ENCODE measurements at regions not wholly inside any gene's neighbourhood (a gene's known extent, or its start where the extent isn't known, plus 50 kb on each side); places are given as distances from the start of the nearest gene placed in this dataset.
"Not testable (repeated sequence)": the region's sequence is repeated elsewhere in the genome, so short reads cannot be mapped to it uniquely, and the experiment has no call there.

DNA sequence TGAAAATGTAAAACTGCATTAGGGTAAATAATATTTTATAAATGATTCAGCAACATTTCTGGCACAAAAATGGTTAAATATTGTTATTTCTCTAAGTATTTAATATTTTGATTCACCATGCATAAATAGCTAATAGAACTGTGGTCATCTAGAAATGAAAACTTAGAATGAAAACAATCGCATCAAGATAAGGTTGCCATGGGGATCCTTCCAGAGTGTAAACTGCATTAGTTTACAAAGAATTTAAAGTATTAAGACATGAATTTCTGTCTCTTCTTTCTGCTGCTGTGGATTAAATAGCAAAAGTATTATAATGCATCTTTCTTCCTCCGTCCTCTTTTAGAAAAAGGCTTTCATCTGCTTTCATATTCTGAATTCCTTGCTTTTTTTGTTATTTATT is 1064.6 kb upstream of the SLIT2 start:
- H3K4me1 ChIP-seq (ENCODE audit: control insufficient read depth, insufficient read depth, low read length): no peaks in the 10 kb centered on the region
- DNase-seq (ENCODE audit: low read depth): peak; percentile 4

GRCh38 chr4:19181631-19182030 is 1070.1 kb upstream of the SLIT2 start:
- not testable (repeated sequence) for H3K4me1 ChIP-seq (ENCODE audit: control insufficient read depth, insufficient read depth, low read length); H3K9me3 ChIP-seq (ENCODE audit: control insufficient read depth, low read length); H3K4me3 ChIP-seq (ENCODE audit: low read length); H3K36me3 ChIP-seq (ENCODE audit: control insufficient read depth, insufficient read depth, low read length, severe bottlenecking); H3K27me3 ChIP-seq (replicated peaks; ENCODE audit: control insufficient read depth, insufficient read depth, low read length); H3K9ac ChIP-seq (ENCODE audit: low read length); DNase-seq (ENCODE audit: low read depth)

More for the DNA sequence above, 1064.6 kb upstream of the SLIT2 start:
- Histone ChIP-seq H3K27me3 (replicated peaks; ENCODE audit: control insufficient read depth, insufficient read depth, low read length) (no peaks in the 10 kb centered on the region), H3K36me3 (ENCODE audit: control insufficient read depth, insufficient read depth, low read length, severe bottlenecking) (no peaks in the 10 kb centered on the region), H3K9ac (ENCODE audit: low read length) (no peak overlapping the region), H3K4me3 (ENCODE audit: low read length) (no peak overlapping the region), H3K9me3 (ENCODE audit: control insufficient read depth, low read length) (no peaks in the 10 kb centered on the region)

GRCh38 chr4:19178835-19179234 is 1072.9 kb upstream of the SLIT2 start:
- Histone ChIP-seq H3K27me3 (replicated peaks; ENCODE audit: control insufficient read depth, insufficient read depth, low read length) (no peaks in the 10 kb centered on the region), H3K36me3 (ENCODE audit: control insufficient read depth, insufficient read depth, low read length, severe bottlenecking) (no peaks in the 10 kb centered on the region), H3K9ac (ENCODE audit: low read length) (no peak overlapping the region), H3K4me3 (ENCODE audit: low read length) (no peak overlapping the region), H3K9me3 (ENCODE audit: control insufficient read depth, low read length) (no peaks in the 10 kb centered on the region), H3K4me1 (ENCODE audit: control insufficient read depth, insufficient read depth, low read length) (no peaks in the 10 kb centered on the region)
- no peak for DNase-seq (ENCODE audit: low read depth)

GRCh38 chr4:19177616-19178015 is 1074.1 kb upstream of the SLIT2 start:
- H3K36me3 ChIP-seq (ENCODE audit: control insufficient read depth, insufficient read depth, low read length, severe bottlenecking): no peaks in the 10 kb centered on the region
- no peaks in the 10 kb centered on the region for H3K4me1 ChIP-seq (ENCODE audit: control insufficient read depth, insufficient read depth, low read length)
- DNase-seq (ENCODE audit: low read depth): no peak
- no peaks in the 10 kb centered on the region for H3K9me3 ChIP-seq (ENCODE audit: control insufficient read depth, low read length)
- H3K27me3 ChIP-seq (replicated peaks; ENCODE audit: control insufficient read depth, insufficient read depth, low read length): no peaks in the 10 kb centered on the region
- H3K4me3 ChIP-seq (ENCODE audit: low read length): no peak overlapping the region
- H3K9ac ChIP-seq (ENCODE audit: low read length): no peak overlapping the region

GRCh38 chr4:19171832-19172231 is 1079.9 kb upstream of the SLIT2 start:
- Histone ChIP-seq H3K36me3 (ENCODE audit: control insufficient read depth, insufficient read depth, low read length, severe bottlenecking) (no peaks in the 10 kb centered on the region), H3K4me1 (ENCODE audit: control insufficient read depth, insufficient read depth, low read length) (no peaks in the 10 kb centered on the region), H3K9me3 (ENCODE audit: control insufficient read depth, low read length) (no peaks in the 10 kb centered on the region), H3K9ac (ENCODE audit: low read length) (no peak overlapping the region), H3K4me3 (ENCODE audit: low read length) (no peak overlapping the region), H3K27me3 (replicated peaks; ENCODE audit: control insufficient read depth, insufficient read depth, low read length) (no peaks in the 10 kb centered on the region)
- no peak for DNase-seq (ENCODE audit: low read depth)

DNA sequence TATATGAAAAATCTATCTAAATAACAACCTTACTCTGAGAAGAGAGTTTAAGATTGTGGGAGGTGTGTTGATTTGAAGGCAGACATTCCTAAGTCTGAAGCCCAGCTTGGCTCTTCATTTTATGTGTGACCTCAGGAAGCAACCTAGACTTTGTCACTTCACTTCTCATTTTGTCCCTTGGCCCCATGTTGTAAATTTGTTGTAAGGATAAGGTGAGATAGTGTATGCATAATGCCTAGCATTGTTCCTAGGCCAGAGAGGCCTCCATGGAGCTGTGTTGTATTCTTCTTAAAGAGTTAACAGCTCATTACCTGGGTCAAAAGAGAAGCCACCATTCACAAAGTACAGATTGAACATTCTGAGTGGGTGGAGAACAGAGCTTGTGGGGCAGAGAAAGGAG is 1084.4 kb upstream of the SLIT2 start:
- no peaks in the 10 kb centered on the region for H3K4me1 ChIP-seq (ENCODE audit: control insufficient read depth, insufficient read depth, low read length)
- no peaks in the 10 kb centered on the region for H3K27me3 ChIP-seq (replicated peaks; ENCODE audit: control insufficient read depth, insufficient read depth, low read length)
- no peak overlapping the region for H3K9ac ChIP-seq (ENCODE audit: low read length)
- H3K4me3 ChIP-seq (ENCODE audit: low read length): no peak overlapping the region
- no peaks in the 10 kb centered on the region for H3K36me3 ChIP-seq (ENCODE audit: control insufficient read depth, insufficient read depth, low read length, severe bottlenecking)
- no peaks in the 10 kb centered on the region for H3K9me3 ChIP-seq (ENCODE audit: control insufficient read depth, low read length)
- no peak for DNase-seq (ENCODE audit: low read depth)

DNA sequence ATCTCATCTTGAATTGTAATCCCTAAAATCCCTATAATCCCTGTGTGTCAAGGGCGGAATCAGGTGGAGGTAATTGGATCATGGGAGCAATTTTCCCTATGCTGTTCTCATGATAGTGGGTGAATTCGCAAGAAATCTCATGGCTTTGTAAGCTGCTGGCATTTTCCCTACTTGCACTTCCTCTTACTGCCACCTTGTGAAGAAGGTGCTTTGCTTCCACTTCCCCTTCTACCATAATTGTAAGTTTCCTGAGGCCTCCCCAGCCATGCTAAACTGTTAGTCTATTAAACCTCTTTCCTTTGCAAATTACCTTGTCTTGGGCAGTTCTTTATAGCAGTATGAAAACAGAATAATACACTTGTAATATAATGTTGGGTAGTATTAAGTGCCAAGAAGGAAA is 1087.4 kb upstream of the SLIT2 start:
- Histone ChIP-seq H3K4me1 (ENCODE audit: control insufficient read depth, insufficient read depth, low read length) (no peaks in the 10 kb centered on the region), H3K36me3 (ENCODE audit: control insufficient read depth, insufficient read depth, low read length, severe bottlenecking) (no peaks in the 10 kb centered on the region), H3K9me3 (ENCODE audit: control insufficient read depth, low read length) (no peaks in the 10 kb centered on the region), H3K27me3 (replicated peaks; ENCODE audit: control insufficient read depth, insufficient read depth, low read length) (no peaks in the 10 kb centered on the region), H3K9ac (ENCODE audit: low read length) (no peak overlapping the region), H3K4me3 (ENCODE audit: low read length) (no peak overlapping the region)
- no peak for DNase-seq (ENCODE audit: low read depth)

DNA sequence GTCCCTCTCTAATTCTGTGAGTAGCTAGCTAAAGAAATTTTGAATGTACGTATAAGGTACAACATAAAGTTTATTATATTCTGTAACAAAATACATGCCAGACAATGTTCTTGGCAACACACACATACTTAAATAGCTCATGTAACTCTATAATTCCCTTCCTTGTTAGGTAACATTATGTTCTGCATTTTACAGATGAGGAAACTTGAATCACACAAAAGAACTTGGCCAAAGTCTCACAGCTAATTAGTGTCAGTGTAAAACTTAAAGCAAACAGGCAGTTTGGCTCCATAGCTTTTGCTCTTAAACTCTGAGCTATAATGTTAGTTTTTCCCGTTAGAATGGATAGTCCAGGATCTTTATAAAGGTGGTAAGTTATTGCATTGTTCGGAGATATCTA is 1091.8 kb upstream of the SLIT2 start:
- Histone ChIP-seq H3K9me3 (ENCODE audit: control insufficient read depth, low read length) (peaks cover 11% of the 10 kb centered on the region), H3K4me3 (ENCODE audit: low read length) (no peak overlapping the region), H3K4me1 (ENCODE audit: control insufficient read depth, insufficient read depth, low read length) (no peaks in the 10 kb centered on the region), H3K36me3 (ENCODE audit: control insufficient read depth, insufficient read depth, low read length, severe bottlenecking) (no peaks in the 10 kb centered on the region), H3K27me3 (replicated peaks; ENCODE audit: control insufficient read depth, insufficient read depth, low read length) (no peaks in the 10 kb centered on the region), H3K9ac (ENCODE audit: low read length) (no peak overlapping the region)
- no peak for DNase-seq (ENCODE audit: low read depth)

DNA sequence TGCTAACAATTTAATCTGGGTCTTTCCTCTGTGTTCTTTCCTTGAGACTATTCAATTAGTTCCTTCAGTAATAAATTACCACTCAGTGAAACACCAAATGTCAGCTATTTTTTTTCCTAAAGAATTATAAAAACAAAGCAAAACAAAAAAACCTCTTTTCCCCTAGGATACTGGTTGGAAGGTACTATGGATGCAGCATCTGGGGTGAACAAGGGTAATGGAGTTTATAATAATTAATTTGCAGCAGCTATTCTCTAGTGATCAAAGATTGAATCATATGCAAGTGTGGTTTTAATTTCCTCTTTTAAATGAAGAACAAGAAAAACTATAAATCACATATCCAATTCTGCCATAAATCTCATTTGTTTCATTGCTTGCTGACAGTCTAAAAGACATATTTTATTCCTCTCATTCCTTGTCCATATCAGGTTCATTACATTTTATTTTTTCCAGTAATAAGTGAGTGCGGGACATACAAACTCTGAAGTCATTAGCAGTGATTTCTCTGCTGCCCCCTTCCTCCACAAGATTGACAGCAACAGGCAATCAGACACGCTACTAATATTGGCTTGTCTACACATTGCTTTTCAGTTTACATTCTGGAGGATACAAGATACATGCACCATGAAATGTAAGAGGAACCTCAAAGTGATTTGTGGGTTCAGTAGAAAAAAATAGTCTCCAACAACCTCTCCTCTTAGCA is 1093.4 kb upstream of the SLIT2 start:
- no peaks in the 10 kb centered on the region for H3K4me1 ChIP-seq (ENCODE audit: control insufficient read depth, insufficient read depth, low read length)
- no peak for DNase-seq (ENCODE audit: low read depth)
- no peak overlapping the region for H3K9ac ChIP-seq (ENCODE audit: low read length)
- H3K36me3 ChIP-seq (ENCODE audit: control insufficient read depth, insufficient read depth, low read length, severe bottlenecking): no peaks in the 10 kb centered on the region
- H3K4me3 ChIP-seq (ENCODE audit: low read length): no peak overlapping the region
- H3K27me3 ChIP-seq (replicated peaks; ENCODE audit: control insufficient read depth, insufficient read depth, low read length): no peaks in the 10 kb centered on the region
- H3K9me3 ChIP-seq (ENCODE audit: control insufficient read depth, low read length): peaks cover 11% of the 10 kb centered on the region

GRCh38 chr4:19156786-19157185 is 1094.9 kb upstream of the SLIT2 start:
- H3K27me3 ChIP-seq (replicated peaks; ENCODE audit: control insufficient read depth, insufficient read depth, low read length): no peaks in the 10 kb centered on the region
- H3K4me1 ChIP-seq (ENCODE audit: control insufficient read depth, insufficient read depth, low read length): no peaks in the 10 kb centered on the region
- peaks cover 11% of the 10 kb centered on the region for H3K9me3 ChIP-seq (ENCODE audit: control insufficient read depth, low read length)
- no peak overlapping the region for H3K9ac ChIP-seq (ENCODE audit: low read length)
- no peaks in the 10 kb centered on the region for H3K36me3 ChIP-seq (ENCODE audit: control insufficient read depth, insufficient read depth, low read length, severe bottlenecking)
- H3K4me3 ChIP-seq (ENCODE audit: low read length): no peak overlapping the region
- no peak for DNase-seq (ENCODE audit: low read depth)

GRCh38 chr4:19155568-19155967 is 1096.1 kb upstream of the SLIT2 start:
- Histone ChIP-seq H3K9ac (ENCODE audit: low read length) (no peak overlapping the region), H3K27me3 (replicated peaks; ENCODE audit: control insufficient read depth, insufficient read depth, low read length) (no peaks in the 10 kb centered on the region), H3K4me3 (ENCODE audit: low read length) (no peak overlapping the region), H3K36me3 (ENCODE audit: control insufficient read depth, insufficient read depth, low read length, severe bottlenecking) (no peaks in the 10 kb centered on the region), H3K9me3 (ENCODE audit: control insufficient read depth, low read length) (peaks cover 11% of the 10 kb centered on the region), H3K4me1 (ENCODE audit: control insufficient read depth, insufficient read depth, low read length) (no peaks in the 10 kb centered on the region)
- DNase-seq (ENCODE audit: low read depth): no peak

- H3K27me3 ChIP-seq (replicated peaks; ENCODE audit: control insufficient read depth, insufficient read depth, low read length); H3K36me3 ChIP-seq (ENCODE audit: control insufficient read depth, insufficient read depth, low read length, severe bottlenecking); H3K9ac ChIP-seq (ENCODE audit: low read length); H3K4me3 ChIP-seq (ENCODE audit: low read length); H3K4me1 ChIP-seq (ENCODE audit: control insufficient read depth, insufficient read depth, low read length); DNase-seq (ENCODE audit: low read depth): not testable (repeated sequence)
- H3K9me3 ChIP-seq (ENCODE audit: control insufficient read depth, low read length): peaks cover 11% of the 10 kb centered on the region
Observed at GRCh38 chr4:19154267-19154666, 1097.4 kb upstream of the SLIT2 start.
